HG03280 (cell line): ENCODE measurements at regions not wholly inside any gene's neighbourhood (a gene's known extent, or its start where the extent isn't known, plus 50 kb on each side); places are given as distances from the start of the nearest gene placed in this dataset.
"Not testable (repeated sequence)": the region's sequence is repeated elsewhere in the genome, so short reads cannot be mapped to it uniquely, and the experiment has no call there.

Source experiments
- ATAC-seq: cut with Tn5 transposase; IDR thresholded peaks from one replicate; pipeline ENCODE4 v1.9.1; 2021; ENCODE audit warnings: mild to moderate bottlenecking, moderate library complexity; ENCODE audit not compliant: unreplicated experiment

- ATAC-seq: no peak
Measured at GRCh38 chr2:167844714-167845530, 402.5 kb downstream of the STK39 start.

GRCh38 chr2:167843657-167844056 lies 403.7 kb downstream of the STK39 start:
- no peak for ATAC-seq

- ATAC-seq: no peak
Measured at GRCh38 chr2:167843217-167843616, 404.2 kb downstream of the STK39 start.

GRCh38 chr2:167842047-167842446 lies 405.3 kb downstream of the STK39 start:
- no peak for ATAC-seq

GRCh38 chr2:167835290-167835689 lies 412.1 kb downstream of the STK39 start:
- not testable (repeated sequence) for ATAC-seq

- no peak for ATAC-seq
Measured at GRCh38 chr2:167834707-167835106, 412.7 kb downstream of the STK39 start.

GRCh38 chr2:167833294-167833693 lies 414.1 kb downstream of the STK39 start:
- no peak for ATAC-seq

- no peak for ATAC-seq
Measured at GRCh38 chr2:167832868-167833287, 414.5 kb downstream of the STK39 start.

- no peak for ATAC-seq
Measured at GRCh38 chr2:167827352-167828097, 419.9 kb downstream of the STK39 start.

- no peak for ATAC-seq
Measured at GRCh38 chr2:167826906-167827305, 420.5 kb downstream of the STK39 start.

- no peak for ATAC-seq
Measured at GRCh38 chr2:167825664-167826063, 421.7 kb downstream of the STK39 start.

- ATAC-seq: no peak
Measured at GRCh38 chr2:167822690-167823465, 424.5 kb downstream of the STK39 start.

GRCh38 chr2:167820488-167820887 lies 426.9 kb downstream of the STK39 start:
- no peak for ATAC-seq

GRCh38 chr2:167818521-167818920 lies 428.9 kb downstream of the STK39 start:
- ATAC-seq: no peak

GRCh38 chr2:167817908-167818307 lies 429.5 kb downstream of the STK39 start:
- ATAC-seq: no peak

GRCh38 chr2:167817422-167817821 lies 430.0 kb downstream of the STK39 start:
- no peak for ATAC-seq

GRCh38 chr2:167816874-167817290 lies 430.5 kb downstream of the STK39 start:
- no peak for ATAC-seq

- ATAC-seq: no peak
Measured at GRCh38 chr2:167814881-167815718, 432.3 kb downstream of the STK39 start.

GRCh38 chr2:167814482-167814880 lies 432.9 kb downstream of the STK39 start:
- not testable (repeated sequence) for ATAC-seq

GRCh38 chr2:167809799-167810198 lies 437.6 kb downstream of the STK39 start:
- not testable (repeated sequence) for ATAC-seq
